ENCODE measurements at regions not wholly inside any gene's neighbourhood (a gene's known extent, or its start where the extent isn't known, plus 50 kb on each side); places are given as distances from the start of the nearest gene placed in this dataset.
"Not testable (repeated sequence)": the region's sequence is repeated elsewhere in the genome, so short reads cannot be mapped to it uniquely, and the experiment has no call there.

DNA sequence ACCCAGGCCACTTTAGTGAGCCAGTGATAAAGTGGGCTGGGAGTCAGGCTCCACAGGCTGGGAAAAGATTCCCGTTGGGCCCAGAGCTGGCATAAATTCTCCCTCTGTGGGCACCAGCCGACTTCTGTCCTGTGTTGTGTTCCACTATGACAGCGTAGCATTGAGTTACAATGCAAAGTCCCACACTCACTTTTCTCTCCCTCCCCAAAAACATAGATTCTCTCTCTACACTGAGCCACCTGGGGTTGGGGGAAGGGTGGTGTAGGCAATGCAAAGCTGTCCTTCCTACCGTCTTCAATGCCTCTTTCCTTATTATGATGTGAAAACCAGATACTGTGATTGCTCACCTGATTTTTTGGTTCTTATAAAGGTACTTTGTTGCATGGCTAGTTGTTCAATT is 566.2 kb downstream of the RAPGEF2 start:
- no peak for DNase-seq (ENCODE audit: low spot score)

DNA sequence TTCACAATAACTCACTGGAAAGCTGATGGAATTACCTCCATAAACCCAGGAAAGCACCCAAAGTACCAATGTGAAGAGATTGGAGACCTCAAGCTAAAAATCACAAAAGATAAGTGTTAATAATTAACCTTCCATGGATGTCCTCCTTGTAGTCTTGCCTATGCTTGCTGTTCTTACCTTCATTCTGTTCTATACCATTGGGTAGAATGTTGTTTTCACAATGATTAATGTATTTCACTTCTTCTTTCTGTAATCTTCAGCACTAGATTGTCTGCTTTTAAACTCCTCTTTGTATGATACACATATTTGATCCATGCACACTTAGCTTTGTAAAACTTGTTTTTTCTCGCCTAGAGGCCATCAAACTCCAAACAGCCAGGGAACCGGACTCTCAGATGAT is 570.3 kb downstream of the RAPGEF2 start:
- DNase-seq (ENCODE audit: low spot score), result no peak

DNA sequence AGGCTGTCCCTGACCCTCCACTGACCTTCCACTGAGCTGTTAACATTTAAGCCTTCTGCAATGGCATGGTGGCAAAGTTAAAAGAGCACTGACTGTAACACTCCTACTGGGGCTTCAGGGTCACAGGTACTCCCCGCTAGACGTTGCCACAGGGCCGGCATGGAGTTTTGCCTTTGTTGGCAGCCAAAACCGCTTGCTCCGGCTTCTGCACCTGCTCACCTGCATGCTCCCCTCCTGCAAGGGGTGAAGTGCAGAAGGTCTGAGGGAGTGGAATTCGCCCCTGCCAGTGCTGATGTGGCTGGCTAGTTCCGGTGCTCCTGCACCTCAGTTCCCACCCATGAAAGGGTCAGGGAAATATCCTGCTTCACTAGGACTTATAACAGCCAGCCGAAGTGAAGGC is 571.4 kb downstream of the RAPGEF2 start:
- no peak for DNase-seq (ENCODE audit: low spot score)

DNA sequence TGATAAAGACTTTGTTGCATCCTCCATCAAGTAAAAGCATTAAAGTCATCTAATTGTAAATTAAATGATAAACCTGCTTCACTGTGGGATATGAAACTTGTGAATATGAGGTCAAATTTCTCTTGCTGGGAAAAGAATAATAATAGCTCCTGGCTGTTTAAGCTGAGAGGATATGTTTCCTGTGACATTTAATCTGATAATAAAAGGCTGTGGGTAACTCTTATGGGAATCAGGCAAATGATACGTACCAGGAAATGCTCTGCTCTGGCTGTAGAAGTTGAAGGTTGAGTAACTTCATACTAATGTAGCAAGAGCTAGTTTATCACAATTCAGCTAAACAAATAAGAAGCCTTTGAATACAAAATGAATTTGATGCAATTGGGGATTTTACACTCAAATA is 574.6 kb downstream of the RAPGEF2 start:
- no peak for DNase-seq (ENCODE audit: low spot score)

DNA sequence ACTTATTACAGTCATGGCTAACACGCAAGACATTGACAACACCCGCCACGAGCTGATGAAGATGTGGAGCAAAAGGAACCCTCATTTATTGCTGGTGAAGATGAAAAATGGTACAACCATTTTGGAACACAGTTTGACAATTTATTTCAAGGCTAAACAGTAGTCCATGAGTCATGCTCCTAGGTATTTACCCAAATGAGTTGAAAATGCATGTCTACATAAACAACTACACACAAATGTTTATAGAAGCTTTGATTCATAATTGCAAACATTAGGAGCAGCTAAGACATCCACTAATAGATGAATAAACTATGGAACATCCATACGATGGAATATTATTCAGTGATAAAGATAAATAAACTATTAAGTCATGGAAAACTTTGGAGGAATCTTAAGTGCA is 580.1 kb downstream of the RAPGEF2 start:
- no peak for DNase-seq (ENCODE audit: low spot score)

DNA sequence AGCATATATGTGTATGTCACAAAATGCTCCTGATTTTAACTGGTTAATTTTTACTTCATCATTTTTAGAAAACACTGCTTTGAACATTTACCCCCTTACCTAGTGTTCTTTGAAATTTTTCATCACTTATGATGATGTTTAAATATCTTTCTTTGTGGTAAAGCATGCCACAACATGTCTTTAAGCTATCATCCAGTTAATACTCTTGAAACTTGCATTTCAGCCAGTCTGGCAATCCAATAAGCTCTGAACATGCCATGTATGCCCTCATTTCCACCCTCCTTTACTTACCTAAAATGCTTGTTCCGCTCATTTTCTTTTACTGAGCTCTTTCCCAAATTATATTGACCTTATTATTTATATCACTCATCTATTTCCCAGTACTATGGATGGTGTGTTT is 581.2 kb downstream of the RAPGEF2 start:
- no peak for DNase-seq (ENCODE audit: low spot score)

DNA sequence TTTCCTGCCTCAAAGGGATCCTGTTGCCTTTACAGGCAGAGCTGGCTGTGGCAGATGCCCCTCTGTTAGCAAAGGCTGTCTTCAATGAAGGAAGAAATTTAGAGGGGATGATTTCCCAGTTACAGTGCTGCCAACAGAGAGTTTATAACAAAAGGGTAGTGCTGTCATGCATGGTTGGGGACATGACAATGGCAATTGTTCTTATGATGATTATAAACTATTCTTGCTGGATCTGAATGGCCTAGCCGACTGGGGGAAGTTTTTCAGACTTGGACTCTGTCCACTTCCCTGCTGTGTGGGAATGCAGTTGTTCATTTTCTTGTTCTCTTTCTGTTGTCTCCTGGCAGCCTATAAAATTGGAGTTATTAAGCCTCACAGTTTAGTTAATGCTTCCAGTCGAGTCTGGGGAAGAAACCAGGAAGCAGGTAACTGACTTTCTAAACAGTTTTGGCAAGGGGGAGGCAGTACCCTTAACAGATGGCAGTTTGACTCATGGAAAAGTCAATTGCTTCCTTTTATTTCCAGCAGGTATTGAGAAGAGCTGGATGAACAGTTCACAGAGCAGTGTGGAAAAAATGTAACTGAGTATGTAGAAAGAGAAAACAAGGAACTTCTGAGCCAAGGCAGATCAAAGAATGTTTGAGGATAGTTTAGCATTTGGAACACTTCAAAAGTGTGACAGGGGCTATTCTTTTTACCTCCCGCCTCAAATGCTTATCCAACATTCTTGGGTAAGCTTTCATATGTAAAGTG is 582.6 kb downstream of the RAPGEF2 start:
- peak; percentile 32 for DNase-seq (ENCODE audit: low spot score)

DNA sequence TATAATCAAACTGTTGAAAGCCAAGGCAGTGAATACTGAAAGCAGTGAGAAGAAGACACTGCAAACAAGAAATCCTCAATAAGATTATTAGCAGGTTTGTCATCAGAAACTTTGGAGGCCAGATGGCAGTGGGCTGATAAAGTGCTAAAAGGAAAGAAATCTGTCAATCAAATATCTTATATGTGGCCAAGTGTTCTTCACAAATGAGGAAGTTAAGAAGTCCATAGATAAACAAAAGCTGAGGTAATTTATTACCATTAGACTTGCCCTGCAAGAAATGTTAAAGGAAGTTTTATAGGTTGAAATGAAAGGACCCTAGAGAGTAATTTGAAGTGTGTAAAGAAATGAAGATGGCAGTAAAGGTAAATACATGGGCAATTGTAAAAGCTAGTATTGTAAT is 586.6 kb downstream of the RAPGEF2 start:
- no peak for DNase-seq (ENCODE audit: low spot score)

DNA sequence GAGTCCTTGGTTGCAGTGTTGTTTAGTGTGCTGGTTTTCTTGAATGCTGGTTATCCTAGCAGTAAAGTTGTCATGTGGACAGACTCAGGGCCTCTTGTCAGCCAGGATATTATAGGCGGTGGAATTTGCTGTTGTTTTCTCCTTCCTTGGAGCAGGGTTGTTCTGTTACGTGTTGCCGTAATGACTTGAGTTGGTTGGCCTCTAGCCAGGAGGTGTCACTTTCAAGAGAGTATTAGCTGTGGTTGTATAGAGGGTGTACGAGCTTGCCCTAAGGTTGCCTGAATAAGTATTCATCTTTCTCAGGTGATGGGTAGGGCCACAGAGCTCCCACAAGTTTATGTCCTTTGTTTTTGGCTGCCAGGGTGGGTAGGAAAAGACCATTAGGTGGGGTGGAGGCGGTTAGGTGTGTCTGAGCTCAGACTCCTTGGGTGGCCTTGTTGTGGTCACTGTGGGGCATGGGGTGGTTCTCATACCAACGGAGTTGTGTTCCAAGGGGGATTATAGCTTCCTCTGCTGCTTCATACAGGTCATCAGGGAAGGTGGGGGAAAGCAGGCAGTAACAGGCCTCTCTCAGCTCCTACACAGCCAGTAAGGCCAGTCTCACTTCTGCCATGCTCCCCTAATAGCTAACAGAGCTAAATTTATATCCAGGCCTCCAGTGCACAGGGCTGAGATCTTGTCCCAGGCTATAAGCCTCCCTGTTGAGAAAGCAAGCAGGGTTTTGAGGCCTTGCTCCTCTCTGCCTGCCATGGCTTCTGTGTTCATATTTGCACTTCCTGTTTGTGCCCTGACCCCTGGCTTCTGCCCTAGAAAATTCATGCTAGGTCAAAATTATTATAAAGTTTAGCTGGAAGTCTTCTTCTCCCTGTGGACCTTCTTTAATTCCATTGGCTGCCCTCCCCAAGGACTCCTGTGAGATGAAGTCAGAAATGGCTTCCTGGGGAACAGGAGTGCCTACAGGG is 594.7 kb downstream of the RAPGEF2 start:
- DNase-seq (ENCODE audit: low spot score), result no peak

DNA sequence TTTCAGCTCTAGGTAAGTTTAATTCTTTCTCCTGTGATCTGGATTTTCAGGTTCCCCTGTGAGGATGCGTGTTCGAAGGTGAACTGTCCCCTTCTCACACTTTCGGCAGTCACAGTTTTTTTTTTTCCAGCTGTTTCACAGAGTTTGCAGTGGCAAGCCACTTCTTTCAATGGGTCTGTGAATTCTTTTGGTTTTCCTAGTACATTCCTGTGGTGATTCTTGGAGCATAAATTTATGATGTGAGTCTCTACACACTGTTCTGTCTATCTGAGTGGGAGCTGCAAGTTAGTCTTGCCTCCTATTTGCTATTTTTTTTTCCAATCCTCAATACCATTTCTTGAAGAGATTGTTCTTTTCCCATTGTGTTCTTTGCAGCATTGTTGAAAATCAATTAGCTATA is 595.5 kb downstream of the RAPGEF2 start:
- no peak for DNase-seq (ENCODE audit: low spot score)

DNA sequence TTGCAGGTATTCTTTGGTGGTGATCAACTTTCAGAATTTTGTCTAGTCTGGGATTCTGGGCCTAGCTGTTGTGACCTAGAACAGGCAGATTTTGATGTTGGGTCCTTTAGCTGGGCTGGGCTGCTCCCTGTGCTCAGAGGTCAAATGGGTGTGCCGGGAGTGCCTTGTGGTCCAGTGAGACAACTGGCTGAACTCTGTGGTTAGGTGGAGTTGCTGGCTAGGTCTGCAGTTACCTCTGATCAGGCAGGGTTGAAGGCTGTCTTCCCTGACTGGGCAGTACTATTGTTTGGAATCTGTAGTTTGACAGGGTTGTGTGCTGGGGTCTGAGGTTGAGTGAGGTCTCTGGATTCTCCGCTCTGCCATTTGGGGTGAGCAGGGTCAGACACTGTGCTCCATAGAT is 599.3 kb downstream of the RAPGEF2 start:
- no peak for DNase-seq (ENCODE audit: low spot score)

DNA sequence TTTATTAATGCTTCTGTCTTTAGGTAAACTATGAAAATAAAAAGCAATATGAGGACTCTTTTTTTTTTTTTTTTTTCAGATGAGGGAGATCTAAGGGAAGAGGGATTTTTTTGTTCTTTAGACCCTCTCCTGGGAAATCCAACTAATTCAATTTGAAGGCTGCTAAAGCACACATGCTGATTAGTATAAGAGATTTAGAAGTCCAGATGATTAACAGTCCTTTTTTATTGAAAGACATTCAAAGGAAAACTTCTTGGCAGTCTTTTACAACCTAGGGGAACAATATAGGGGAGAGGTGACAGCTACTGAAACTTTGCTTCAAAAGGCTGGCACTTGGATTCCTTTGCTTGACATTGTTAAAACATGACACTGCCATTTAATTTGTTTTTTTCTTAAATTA is 602.5 kb downstream of the RAPGEF2 start:
- no peak for DNase-seq (ENCODE audit: low spot score)

DNA sequence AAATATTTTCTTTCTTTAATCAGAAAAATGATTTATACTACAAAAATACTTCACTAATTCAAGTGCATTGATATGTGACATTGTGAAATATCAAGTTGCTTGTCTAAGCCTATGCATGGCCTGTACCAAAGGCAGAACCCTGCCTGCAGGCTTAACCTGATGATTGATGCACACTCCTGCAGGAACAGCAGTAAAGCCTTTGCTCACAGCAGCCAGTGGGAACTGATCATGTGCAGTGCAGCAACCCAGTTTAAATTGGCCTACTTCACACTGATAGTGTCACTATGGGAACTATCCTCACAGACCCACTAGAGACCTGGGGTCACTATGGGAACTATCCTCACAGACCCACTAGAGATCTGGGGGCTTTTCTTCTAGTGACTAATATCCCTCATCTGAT is 603.8 kb downstream of the RAPGEF2 start:
- no peak for DNase-seq (ENCODE audit: low spot score)

DNA sequence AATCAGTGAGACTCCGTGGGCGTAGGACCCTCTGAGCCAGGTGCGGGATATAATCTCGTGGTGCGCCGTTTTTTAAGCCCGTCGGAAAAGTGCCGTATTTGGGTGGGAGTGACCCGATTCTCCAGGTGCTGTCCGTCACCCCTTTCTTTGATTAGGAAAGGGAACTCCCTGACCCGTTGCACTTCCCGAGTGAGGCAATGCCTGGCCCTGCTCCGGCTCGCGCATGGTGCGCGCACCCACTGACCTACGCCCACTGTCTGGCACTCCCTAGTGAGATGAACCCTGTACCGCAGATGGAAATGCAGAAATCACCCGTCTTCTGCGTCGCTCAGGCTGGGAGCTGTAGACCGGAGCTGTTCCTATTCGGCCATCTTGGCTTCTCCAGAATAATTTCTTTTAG is 612.3 kb downstream of the RAPGEF2 start:
- not testable (repeated sequence) for DNase-seq (ENCODE audit: low spot score)

DNA sequence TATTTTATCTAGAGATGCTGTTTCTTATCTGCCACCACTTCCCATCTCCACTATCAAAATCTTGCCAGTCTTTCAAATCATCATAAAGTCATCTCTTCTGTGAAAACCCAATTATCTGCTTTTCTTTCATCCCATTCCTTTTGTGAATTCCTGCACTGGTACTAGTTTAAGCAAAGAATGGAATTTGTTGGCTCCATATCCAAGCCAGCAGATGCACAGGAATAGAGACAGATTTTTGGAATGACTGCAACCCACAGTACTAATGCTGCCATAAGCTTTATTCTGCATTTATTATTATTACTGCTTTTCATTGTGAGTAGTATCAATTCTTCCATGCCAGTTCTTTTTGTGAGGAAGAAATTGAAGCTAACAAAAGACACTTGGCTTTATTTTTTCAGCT is 616.7 kb downstream of the RAPGEF2 start:
- no peak for DNase-seq (ENCODE audit: low spot score)

DNA sequence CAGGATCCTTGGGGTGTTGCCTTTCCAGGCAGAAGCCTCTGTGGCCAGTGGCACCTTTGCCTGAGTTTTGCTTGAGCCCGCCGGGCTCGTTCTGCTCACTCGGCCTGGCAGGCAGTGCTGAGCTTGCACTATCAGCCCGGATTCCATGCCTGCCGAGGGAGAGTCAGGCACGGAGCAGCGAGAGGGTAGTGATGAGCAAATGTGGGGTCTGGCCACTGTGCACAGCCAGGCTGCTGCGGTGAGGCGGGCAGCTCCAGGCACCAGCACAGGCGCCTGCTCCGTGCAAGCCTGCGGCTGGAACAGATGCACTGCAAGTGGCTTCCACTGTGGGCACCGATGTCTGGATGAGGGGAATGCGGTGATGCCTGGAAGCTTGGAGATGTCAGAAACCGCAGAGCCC is 619.2 kb downstream of the RAPGEF2 start:
- no peak for DNase-seq (ENCODE audit: low spot score)

DNA sequence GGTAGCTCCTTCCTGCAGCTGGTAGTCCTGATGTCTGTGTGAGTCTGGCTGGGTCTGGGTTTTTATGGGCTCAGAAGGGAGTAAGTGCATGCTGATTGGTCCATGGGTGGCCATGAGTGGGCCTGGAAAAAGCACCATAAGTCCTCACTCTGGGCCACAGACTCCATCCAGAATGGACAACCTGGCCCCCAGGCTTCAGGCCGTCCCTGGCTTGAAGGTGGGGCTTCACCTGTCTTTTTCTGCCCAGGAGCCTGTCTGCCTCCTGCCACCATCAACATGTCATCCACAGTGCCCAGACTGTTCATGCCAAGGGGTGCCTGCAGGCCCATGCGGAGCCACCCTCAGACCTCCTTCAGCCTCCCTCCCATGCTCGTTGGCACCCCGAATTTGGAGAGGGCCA is 620.0 kb downstream of the RAPGEF2 start:
- no peak for DNase-seq (ENCODE audit: low spot score)

DNA sequence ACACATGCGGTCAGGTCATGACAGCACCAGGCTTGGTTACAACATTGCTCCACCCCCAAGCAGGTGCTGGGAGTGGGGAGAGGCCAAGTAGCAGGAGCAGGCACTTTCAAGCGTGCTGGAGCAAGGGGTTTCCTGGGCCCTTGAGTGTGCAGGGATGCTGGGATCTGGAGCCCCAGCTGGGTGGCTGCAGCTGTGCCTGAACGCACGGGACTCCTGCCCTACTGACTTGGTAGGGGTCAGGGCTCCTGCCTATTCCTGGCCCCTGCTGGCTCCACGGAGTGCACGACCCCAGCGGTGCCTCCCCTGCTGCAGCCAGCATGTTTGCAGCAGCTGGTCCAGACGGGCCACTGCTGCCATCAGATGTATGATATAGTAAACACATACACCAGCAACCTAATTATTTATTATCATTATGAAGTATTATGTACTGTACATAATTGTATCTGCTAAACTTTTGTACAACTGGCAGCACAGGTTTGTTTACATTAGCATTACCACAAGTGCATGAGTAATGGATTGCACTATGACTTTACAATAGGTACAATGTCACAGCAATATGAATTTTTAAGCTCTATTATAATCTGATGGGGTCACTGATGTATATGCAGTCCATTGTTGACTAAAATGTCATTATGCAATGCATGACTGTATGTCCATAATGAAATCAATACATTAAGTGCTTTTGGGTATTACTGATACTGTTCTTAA is 620.6 kb downstream of the RAPGEF2 start:
- DNase-seq (ENCODE audit: low spot score), result no peak

DNA sequence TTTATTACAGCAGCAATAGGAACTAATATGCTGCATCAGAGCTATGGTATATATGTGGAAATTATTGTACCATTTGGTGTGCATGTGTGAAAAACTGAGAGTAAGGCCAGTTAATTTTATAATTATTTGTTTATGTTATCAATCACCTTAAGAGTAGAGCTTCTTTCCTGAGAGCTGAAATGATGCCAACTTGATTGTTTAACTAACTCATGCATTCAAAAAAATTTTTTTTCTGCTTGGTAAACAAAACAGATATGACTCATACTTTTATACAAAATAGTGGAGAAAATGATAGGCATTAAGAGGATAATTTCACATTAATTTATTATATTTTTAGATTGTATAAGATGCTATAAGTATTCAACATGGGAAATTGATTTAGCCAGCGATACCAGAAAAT is 622.7 kb downstream of the RAPGEF2 start:
- no peak for DNase-seq (ENCODE audit: low spot score)

DNA sequence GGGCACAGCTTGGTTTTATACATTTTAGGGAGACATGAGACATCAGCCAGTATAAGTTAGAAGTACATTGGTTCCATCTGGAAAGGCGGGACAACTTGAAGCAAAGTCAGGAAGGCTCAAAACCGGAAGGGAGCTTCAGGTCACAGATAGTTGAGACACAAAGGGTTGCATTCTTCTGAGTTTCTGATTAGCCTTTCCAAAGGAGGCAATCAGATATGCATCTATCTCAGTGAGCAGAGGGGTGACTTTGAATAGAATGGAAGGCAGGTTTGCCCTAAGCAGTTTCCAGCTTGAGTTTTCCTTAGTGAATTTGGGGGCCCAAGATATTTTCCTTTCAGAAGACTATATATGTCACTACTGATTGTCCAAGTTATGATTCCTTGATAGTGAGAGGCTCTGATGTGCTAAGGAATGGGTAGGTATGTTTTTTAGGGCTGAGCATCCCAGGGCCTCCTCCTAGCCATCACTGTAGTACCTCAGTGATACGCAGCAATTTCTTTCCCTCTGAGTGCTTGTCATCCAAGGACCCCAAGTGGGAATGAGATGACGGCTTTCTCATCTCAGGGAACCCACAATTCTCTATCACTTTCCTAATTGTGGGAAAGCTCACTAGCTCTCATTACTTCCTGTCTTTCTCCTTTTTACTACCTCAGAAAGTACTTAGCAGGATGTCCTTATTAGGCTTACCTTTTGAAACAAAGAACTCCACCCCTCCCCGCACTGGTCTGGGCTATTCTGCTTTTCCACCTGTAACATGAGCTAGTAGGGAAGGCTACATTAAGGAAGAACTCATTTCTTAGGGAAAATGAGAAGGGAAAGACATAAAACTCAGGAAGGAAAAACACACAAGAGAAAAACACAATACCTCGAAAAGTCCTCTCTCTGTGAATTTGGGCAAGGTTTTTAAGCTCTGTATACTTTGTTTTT is 632.7 kb downstream of the RAPGEF2 start:
- DNase-seq (ENCODE audit: low spot score), result peak; percentile 61

DNA sequence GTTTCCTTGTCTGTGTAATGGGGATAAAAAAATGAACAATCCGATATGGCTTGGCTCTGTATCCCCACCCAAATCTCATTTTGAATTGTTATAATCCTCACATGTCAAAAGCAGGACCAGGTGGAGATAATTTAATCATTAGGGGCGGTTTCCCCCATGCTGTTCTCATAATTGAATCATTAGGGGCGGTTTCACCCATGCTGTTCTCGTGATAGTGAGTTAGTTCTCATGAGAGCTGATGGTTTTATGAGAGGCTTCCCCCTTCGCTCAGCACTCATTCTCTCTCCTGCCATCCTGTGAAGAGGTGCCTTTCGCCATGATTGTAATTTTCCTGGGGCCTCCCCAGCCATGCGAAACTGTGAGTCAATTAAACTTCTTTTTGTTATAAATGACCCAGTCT is 633.5 kb downstream of the RAPGEF2 start:
- DNase-seq (ENCODE audit: low spot score), result no peak

DNA sequence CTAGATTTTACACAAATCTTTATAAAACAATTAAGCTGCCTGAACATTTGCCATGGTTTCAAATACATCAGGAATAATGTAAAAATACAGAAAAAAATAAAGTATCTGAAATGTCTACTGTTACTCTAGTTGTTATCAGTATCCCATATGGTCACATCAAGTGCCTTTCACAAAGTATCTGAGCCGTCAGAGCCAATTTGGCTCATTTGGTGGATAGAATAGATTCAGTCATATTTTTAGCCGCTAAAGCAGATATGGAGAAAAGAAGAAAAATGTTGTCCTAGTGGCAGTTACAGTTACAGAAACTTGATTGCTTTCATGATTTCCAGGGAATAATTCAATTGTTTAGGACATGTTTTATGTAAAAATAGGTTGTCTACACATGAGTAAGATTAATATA is 641.1 kb downstream of the RAPGEF2 start:
- no peak for DNase-seq (ENCODE audit: low spot score)
